Fibroblast of lung (primary cell): ENCODE measurements at regions not wholly inside any gene's neighbourhood (a gene's known extent, or its start where the extent isn't known, plus 50 kb on each side); places are given as distances from the start of the nearest gene placed in this dataset.
"Not testable (repeated sequence)": the region's sequence is repeated elsewhere in the genome, so short reads cannot be mapped to it uniquely, and the experiment has no call there.

Source experiments
- DNase-seq, 2 donors: peaks; one replicate each; pipeline versions ENCODE4 v3.0.0 to v3.0.0-alpha.2; 2010; ENCODE audit warnings: low read depth in 2 of 2
- H2AFZ ChIP-seq: 2 replicates; pipeline ENCODE4 v1.5.1; 2012; ENCODE audit warnings: low read length, control low read depth, inconsistent platforms
- H3K27ac ChIP-seq: 2 replicates; pipeline ENCODE4 v1.5.1; 2011; ENCODE audit warnings: low read length, control low read depth; ENCODE audit not compliant: insufficient read depth
- H3K27me3 ChIP-seq: 2 replicates; pipeline ENCODE4 v1.5.1; 2011; ENCODE audit warnings: mild to moderate bottlenecking, low read length; ENCODE audit not compliant: control insufficient read depth, insufficient read depth
- H3K36me3 ChIP-seq: 2 replicates; pipeline ENCODE4 v1.5.1; 2011; ENCODE audit warnings: low read length; ENCODE audit not compliant: control insufficient read depth, insufficient read depth
- H3K4me1 ChIP-seq: 2 replicates; pipeline ENCODE4 v1.5.1; 2011; ENCODE audit warnings: low read length; ENCODE audit not compliant: control insufficient read depth, insufficient read depth; ENCODE audit errors: extremely low read depth
- H3K4me2 ChIP-seq: 2 replicates; pipeline ENCODE4 v1.5.1; 2011; ENCODE audit warnings: low read length, control low read depth; ENCODE audit not compliant: insufficient read depth; ENCODE audit errors: extremely low read depth
- H3K4me3 ChIP-seq, 4 experiments: fragments of 200-600 bp in 1 of 4; sonication (generic) in 1 of 4; replicated peaks in 1 of 4; 2 replicates each; pipeline ENCODE4 v1.5.1; 2011 to 2016; ENCODE audit warnings: low read length in 4 of 4, low read depth in 3 of 4, mild to moderate bottlenecking in 3 of 4, control low read depth in 2 of 4, inconsistent platforms in 1 of 4, mixed read lengths in 1 of 4; ENCODE audit not compliant: insufficient read depth in 1 of 4; ENCODE audit errors: control extremely low read depth in 1 of 4
- H3K79me2 ChIP-seq: 2 replicates; pipeline ENCODE4 v1.5.1; 2012; ENCODE audit warnings: mild to moderate bottlenecking, low read length, inconsistent platforms; ENCODE audit not compliant: control insufficient read depth, insufficient read depth
- H3K9ac ChIP-seq: 2 replicates; pipeline ENCODE4 v1.5.1; 2011; ENCODE audit warnings: mild to moderate bottlenecking, low read length, control low read depth; ENCODE audit not compliant: insufficient read depth
- H3K9me3 ChIP-seq: 2 replicates; pipeline ENCODE4 v1.5.1; 2012; ENCODE audit warnings: low read depth, low read length; ENCODE audit not compliant: control insufficient read depth, insufficient read depth
- H4K20me1 ChIP-seq: 2 replicates; pipeline ENCODE4 v1.5.1; 2011; ENCODE audit warnings: low read length; ENCODE audit not compliant: control insufficient read depth, insufficient read depth; ENCODE audit errors: extremely low read depth
- EZH2 ChIP-seq: IDR thresholded peaks from 2 replicates; pipeline ENCODE4 v1.5.1; 2012; ENCODE audit warnings: low read length, control low read depth, mild to moderate bottlenecking; ENCODE audit errors: missing control alignments
- TF ChIP-seq, protein P1 (sequence below), 2 donors: IDR thresholded peaks in 1 of 2; conservative IDR thresholded peaks in 1 of 2; 1 replicate in 1 of 2; 2 replicates in 1 of 2; pipeline ENCODE4 v1.5.1; 2011 to 2012; ENCODE audit warnings: low read length in 2 of 2, control low read depth in 1 of 2, inconsistent platforms in 1 of 2, low read depth in 1 of 2, mild to moderate bottlenecking in 1 of 2

- DNase-seq: no peak
- H2AFZ ChIP-seq: no peak overlapping the region
- H4K20me1 ChIP-seq: no peaks in the 10 kb centered on the region
- H3K27ac ChIP-seq: no peak overlapping the region
- TF ChIP-seq, protein P1, sequence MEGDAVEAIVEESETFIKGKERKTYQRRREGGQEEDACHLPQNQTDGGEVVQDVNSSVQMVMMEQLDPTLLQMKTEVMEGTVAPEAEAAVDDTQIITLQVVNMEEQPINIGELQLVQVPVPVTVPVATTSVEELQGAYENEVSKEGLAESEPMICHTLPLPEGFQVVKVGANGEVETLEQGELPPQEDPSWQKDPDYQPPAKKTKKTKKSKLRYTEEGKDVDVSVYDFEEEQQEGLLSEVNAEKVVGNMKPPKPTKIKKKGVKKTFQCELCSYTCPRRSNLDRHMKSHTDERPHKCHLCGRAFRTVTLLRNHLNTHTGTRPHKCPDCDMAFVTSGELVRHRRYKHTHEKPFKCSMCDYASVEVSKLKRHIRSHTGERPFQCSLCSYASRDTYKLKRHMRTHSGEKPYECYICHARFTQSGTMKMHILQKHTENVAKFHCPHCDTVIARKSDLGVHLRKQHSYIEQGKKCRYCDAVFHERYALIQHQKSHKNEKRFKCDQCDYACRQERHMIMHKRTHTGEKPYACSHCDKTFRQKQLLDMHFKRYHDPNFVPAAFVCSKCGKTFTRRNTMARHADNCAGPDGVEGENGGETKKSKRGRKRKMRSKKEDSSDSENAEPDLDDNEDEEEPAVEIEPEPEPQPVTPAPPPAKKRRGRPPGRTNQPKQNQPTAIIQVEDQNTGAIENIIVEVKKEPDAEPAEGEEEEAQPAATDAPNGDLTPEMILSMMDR (conservative IDR thresholded peaks at IDR 0.05 in 1 of 2, IDR thresholded peaks at IDR 0.05 in 1 of 2; ENCODE audit: low read depth in 1 of 2, low read length in 2 of 2): no peak
- TF ChIP-seq EZH2: no peak
- no peak overlapping the region for H3K9ac ChIP-seq
- H3K4me1 ChIP-seq: no peaks in the 10 kb centered on the region
- no peaks in the 10 kb centered on the region for H3K79me2 ChIP-seq
- H3K9me3 ChIP-seq: no peaks in the 10 kb centered on the region
- no peak overlapping the region for H3K4me3 ChIP-seq
- H3K4me2 ChIP-seq: no peak overlapping the region
- no peaks in the 10 kb centered on the region for H3K27me3 ChIP-seq
- no peaks in the 10 kb centered on the region for H3K36me3 ChIP-seq
Measured at GRCh38 chr6:115137910-115138309, 795.1 kb upstream of the HS3ST5 start.

DNA sequence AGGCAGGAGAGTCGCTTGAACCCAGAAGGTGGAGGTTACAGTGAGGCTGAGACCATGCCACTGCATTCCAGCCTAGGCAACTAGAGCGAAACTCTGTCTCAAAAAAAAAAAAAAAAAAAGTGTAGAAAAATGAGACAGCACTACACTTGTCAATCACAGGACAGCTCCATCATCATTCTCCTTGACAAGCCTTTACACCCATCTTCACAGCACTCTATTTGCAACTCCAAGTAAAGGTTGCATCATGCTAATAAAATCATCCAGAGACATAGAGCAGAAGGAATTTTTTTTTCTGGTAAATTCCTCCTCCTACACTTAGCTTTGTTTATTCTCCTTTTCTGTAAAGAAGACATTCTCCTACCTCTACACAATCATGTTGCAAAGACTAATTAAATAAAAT lies 791.0 kb upstream of the HS3ST5 start:
- H3K4me2 ChIP-seq: no peak overlapping the region
- no peaks in the 10 kb centered on the region for H3K9me3 ChIP-seq
- no peaks in the 10 kb centered on the region for H3K79me2 ChIP-seq
- no peak overlapping the region for H3K9ac ChIP-seq
- H2AFZ ChIP-seq: no peak overlapping the region
- TF ChIP-seq, protein P1 (conservative IDR thresholded peaks at IDR 0.05 in 1 of 2, IDR thresholded peaks at IDR 0.05 in 1 of 2; ENCODE audit: low read depth in 1 of 2, low read length in 2 of 2): no peak
- no peak for TF ChIP-seq EZH2
- no peak overlapping the region for H3K4me3 ChIP-seq
- H4K20me1 ChIP-seq: no peaks in the 10 kb centered on the region
- H3K4me1 ChIP-seq: no peaks in the 10 kb centered on the region
- H3K27ac ChIP-seq: no peak overlapping the region
- DNase-seq: no peak
- H3K36me3 ChIP-seq: no peaks in the 10 kb centered on the region
- no peaks in the 10 kb centered on the region for H3K27me3 ChIP-seq

DNA sequence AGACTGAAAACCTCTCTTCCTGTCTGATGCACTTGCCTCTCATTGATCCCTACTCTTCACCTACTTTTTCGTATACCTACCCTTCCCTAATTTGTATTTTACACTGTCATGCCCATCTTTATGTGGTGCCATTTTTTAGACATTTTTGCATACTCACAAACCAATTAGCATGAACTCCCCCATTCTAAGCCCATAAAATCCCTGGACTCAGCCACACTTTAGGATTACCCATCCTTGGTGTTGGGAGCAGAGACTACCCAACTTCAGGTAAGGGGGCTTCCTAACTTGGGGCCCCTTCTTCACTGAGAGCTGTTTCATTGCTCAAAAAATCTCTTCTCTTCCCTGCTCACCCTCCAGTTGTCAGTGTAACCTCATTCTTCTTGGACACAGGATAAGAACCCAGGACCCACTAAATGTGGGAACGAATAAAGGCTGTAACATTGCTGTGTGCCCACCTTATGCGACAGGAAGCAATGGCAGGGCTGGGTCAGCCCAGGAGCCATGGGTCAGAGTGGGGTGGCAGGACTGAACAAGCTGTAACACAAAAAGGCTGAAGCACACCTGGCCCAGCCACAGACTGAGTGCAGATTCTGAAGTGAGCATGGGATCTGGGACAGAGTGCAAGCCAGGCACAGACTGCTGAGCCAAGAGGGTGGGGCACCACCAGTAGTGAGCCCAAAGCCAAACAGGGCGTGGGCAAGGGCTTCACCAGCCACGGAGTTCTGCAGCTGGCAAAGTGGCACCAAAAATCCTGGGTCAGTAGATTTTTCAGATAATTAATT lies 789.1 kb upstream of the HS3ST5 start:
- Histone ChIP-seq H3K9ac (no peak overlapping the region), H3K9me3 (no peaks in the 10 kb centered on the region), H3K27ac (no peak overlapping the region), H3K4me1 (no peaks in the 10 kb centered on the region), H2AFZ (no peak overlapping the region), H3K27me3 (no peaks in the 10 kb centered on the region), H4K20me1 (no peaks in the 10 kb centered on the region), H3K4me3 (no peak overlapping the region), H3K4me2 (no peak overlapping the region), H3K79me2 (no peaks in the 10 kb centered on the region), H3K36me3 (no peaks in the 10 kb centered on the region)
- DNase-seq: no peak
- TF ChIP-seq, protein P1 (conservative IDR thresholded peaks at IDR 0.05 in 1 of 2, IDR thresholded peaks at IDR 0.05 in 1 of 2; ENCODE audit: low read depth in 1 of 2, low read length in 2 of 2): no peak
- no peak for TF ChIP-seq EZH2

DNA sequence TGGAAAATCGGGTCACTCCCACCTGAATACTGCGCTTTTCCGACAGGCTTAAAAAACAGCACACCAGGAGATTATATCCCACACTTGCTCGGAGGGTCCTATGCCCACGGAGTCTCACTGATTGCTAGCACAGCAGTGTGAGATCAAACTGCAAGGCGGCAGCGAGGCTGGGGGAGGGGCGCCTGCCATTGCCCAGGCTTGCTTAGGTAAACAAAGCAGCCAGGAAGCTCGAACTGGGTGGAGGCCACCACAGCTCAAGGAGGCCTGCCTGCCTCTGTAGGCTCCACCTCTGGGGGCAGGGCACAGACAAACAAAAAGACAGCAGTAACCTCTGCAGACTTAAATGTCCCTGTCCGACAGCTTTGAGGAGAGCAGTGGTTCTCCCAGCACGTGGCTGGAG lies 778.7 kb upstream of the HS3ST5 start:
- H3K27ac ChIP-seq, H4K20me1 ChIP-seq, DNase-seq, H3K9me3 ChIP-seq, H3K9ac ChIP-seq, H3K4me3 ChIP-seq, H3K27me3 ChIP-seq, H2AFZ ChIP-seq, H3K79me2 ChIP-seq, H3K36me3 ChIP-seq, H3K4me1 ChIP-seq, H3K4me2 ChIP-seq: not testable (repeated sequence)
